Fibroblast of pulmonary artery (primary cell): ENCODE measurements at regions not wholly inside any gene's neighbourhood (a gene's known extent, or its start where the extent isn't known, plus 50 kb on each side); places are given as distances from the start of the nearest gene placed in this dataset.

Source experiments
- DNase-seq: peaks from one replicate; pipeline ENCODE4 v3.0.0-alpha.2; 2010; ENCODE audit warnings: low read depth
- H3K4me3 ChIP-seq: replicated peaks from 2 replicates; pipeline ENCODE4 v1.5.1; 2011; ENCODE audit warnings: low read depth, mild to moderate bottlenecking, control low read depth, low read length, moderate library complexity
- CTCF ChIP-seq: IDR thresholded peaks from 2 replicates; pipeline ENCODE4 v1.5.1; 2011; ENCODE audit warnings: mild to moderate bottlenecking, control low read depth, low read length, inconsistent platforms; ENCODE audit errors: missing control alignments

GRCh38 chr2:12455661-12456060, 261.1 kb upstream of the TRIB2 start:
- H3K4me3 ChIP-seq = no peak overlapping the region
- DNase-seq = peak; percentile 76
- no peak for TF ChIP-seq CTCF

GRCh38 chr2:12456293-12457106, 260.2 kb upstream of the TRIB2 start:
- peak; percentile 100 for DNase-seq
- no peak for TF ChIP-seq CTCF
- H3K4me3 ChIP-seq = peak overlapping the region; percentile 22

- TF ChIP-seq CTCF = no peak
- no peak for DNase-seq
- H3K4me3 ChIP-seq = no peak overlapping the region
Measured at GRCh38 chr2:12457831-12458230, 258.9 kb upstream of the TRIB2 start.

- DNase-seq = no peak
- TF ChIP-seq CTCF = no peak
Measured at GRCh38 chr2:12463189-12463588, 253.5 kb upstream of the TRIB2 start.

GRCh38 chr2:12465631-12466135, 251.1 kb upstream of the TRIB2 start:
- TF ChIP-seq CTCF = no peak
- no peak overlapping the region for H3K4me3 ChIP-seq
- DNase-seq = peak; percentile 93

More at GRCh38 chr2:12463189-12463588, 253.5 kb upstream of the TRIB2 start:
- no peak overlapping the region for H3K4me3 ChIP-seq

- no peak for TF ChIP-seq CTCF
- H3K4me3 ChIP-seq = no peak overlapping the region
- no peak for DNase-seq
Measured at GRCh38 chr2:12467303-12467702, 249.4 kb upstream of the TRIB2 start.
